ENCODE measurements at regions not wholly inside any gene's neighbourhood (a gene's known extent, or its start where the extent isn't known, plus 50 kb on each side); places are given as distances from the start of the nearest gene placed in this dataset.
"Not testable (repeated sequence)": the region's sequence is repeated elsewhere in the genome, so short reads cannot be mapped to it uniquely, and the experiment has no call there.

GRCh38 chr3:197614134-197614533 is 58.4 kb upstream of the BDH1 start:
- not testable (repeated sequence) for TF ChIP-seq EZH2 (IDR thresholded peaks at IDR 0.05; ENCODE audit: borderline replicate concordance, low read length); CTCF (conservative IDR thresholded peaks at IDR 0.05 in 1 of 2, IDR thresholded peaks at IDR 0.05 in 1 of 2; ENCODE audit: extremely low read depth in 1 of 2, insufficient read depth in 1 of 2, low read depth in 1 of 2, low read length in 2 of 2)

Measured in mammary epithelial cell (primary cell).